PFSK-1 (cell line): ENCODE measurements at regions not wholly inside any gene's neighbourhood (a gene's known extent, or its start where the extent isn't known, plus 50 kb on each side); places are given as distances from the start of the nearest gene placed in this dataset.

Experiments
- FOXP2 ChIP-seq: optimal IDR thresholded peaks from 2 replicates; pipeline ENCODE3; 2011; ENCODE audit warnings: borderline replicate concordance, control low read depth, inconsistent platforms; ENCODE audit not compliant: insufficient read depth; ENCODE audit errors: extremely low read length, extremely low read depth
- POLR2AphosphoS5 ChIP-seq: IDR thresholded peaks from 2 replicates; pipeline ENCODE4 v1.6.1; 2012; ENCODE audit warnings: low read depth, mild to moderate bottlenecking, control low read depth, low read length, moderate library complexity
- REST ChIP-seq, 2 experiments: IDR thresholded peaks; 2 replicates each; pipeline versions ENCODE4 v1.6.1 to v1.8.0; 2011 to 2012; ENCODE audit warnings: low read depth in 2 of 2, low read length in 2 of 2, control low read depth in 1 of 2, inconsistent platforms in 1 of 2, mild to moderate bottlenecking in 1 of 2, moderate library complexity in 1 of 2; ENCODE audit not compliant: insufficient read depth in 1 of 2
- SIN3A ChIP-seq: IDR thresholded peaks from 2 replicates; pipeline ENCODE4 v1.6.1; 2012; ENCODE audit warnings: mild to moderate bottlenecking, low read length, moderate library complexity, borderline replicate concordance; ENCODE audit not compliant: insufficient read depth
- TAF1 ChIP-seq: IDR thresholded peaks from 2 replicates; pipeline ENCODE4 v1.6.1; 2012; ENCODE audit warnings: low read length, control low read depth, borderline replicate concordance; ENCODE audit not compliant: insufficient read depth

GRCh38 chr1:39124282-39124681 is 80.2 kb upstream of the MACF1 start:
- TF ChIP-seq FOXP2 (no peak), SIN3A (no peak), POLR2AphosphoS5 (no peak), REST (IDR thresholded peaks at IDR 0.05; ENCODE audit: insufficient read depth in 1 of 2, low read depth in 2 of 2, low read length in 2 of 2) (no peak), TAF1 (no peak)

GRCh38 chr1:39127513-39127912 is 77.0 kb upstream of the MACF1 start:
- TF ChIP-seq TAF1 = no peak
- TF ChIP-seq REST (IDR thresholded peaks at IDR 0.05; ENCODE audit: insufficient read depth in 1 of 2, low read depth in 2 of 2, low read length in 2 of 2) = no peak
- no peak for TF ChIP-seq FOXP2
- no peak for TF ChIP-seq POLR2AphosphoS5
- TF ChIP-seq SIN3A = no peak

- TF ChIP-seq REST (IDR thresholded peaks at IDR 0.05; ENCODE audit: insufficient read depth in 1 of 2, low read depth in 2 of 2, low read length in 2 of 2) = no peak
- TF ChIP-seq FOXP2 = no peak
- TF ChIP-seq TAF1 = no peak
- TF ChIP-seq SIN3A = no peak
- TF ChIP-seq POLR2AphosphoS5 = no peak
These were observed 76.4 kb upstream of the MACF1 start for GRCh38 chr1:39128126-39128525.

GRCh38 chr1:39128959-39129358 is 75.5 kb upstream of the MACF1 start:
- no peak for TF ChIP-seq SIN3A
- TF ChIP-seq TAF1 = no peak
- no peak for TF ChIP-seq REST (IDR thresholded peaks at IDR 0.05; ENCODE audit: insufficient read depth in 1 of 2, low read depth in 2 of 2, low read length in 2 of 2)
- TF ChIP-seq FOXP2 = no peak
- TF ChIP-seq POLR2AphosphoS5 = no peak

- TF ChIP-seq REST (IDR thresholded peaks at IDR 0.05; ENCODE audit: insufficient read depth in 1 of 2, low read depth in 2 of 2, low read length in 2 of 2) (no peak), SIN3A (no peak), FOXP2 (no peak), POLR2AphosphoS5 (no peak), TAF1 (no peak)
These were observed 75.0 kb upstream of the MACF1 start for GRCh38 chr1:39129514-39129913.
